HUES48 (cell line): ENCODE measurements at regions not wholly inside any gene's neighbourhood (a gene's known extent, or its start where the extent isn't known, plus 50 kb on each side); places are given as distances from the start of the nearest gene placed in this dataset.

ENCODE experiments used
- H3K27ac ChIP-seq: one replicate; pipeline ENCODE4 v1.7.0; 2013; ENCODE audit warnings: low read depth, low read length, inconsistent platforms
- H3K27me3 ChIP-seq: 2 replicates; pipeline ENCODE4 v1.6.1; 2013; ENCODE audit warnings: mild to moderate bottlenecking, low read length; ENCODE audit not compliant: control insufficient read depth, insufficient read depth
- H3K36me3 ChIP-seq: 2 replicates; pipeline ENCODE4 v1.6.1; 2013; ENCODE audit warnings: low read length; ENCODE audit not compliant: control insufficient read depth, insufficient read depth
- H3K4me1 ChIP-seq: 2 replicates; pipeline ENCODE4 v1.6.1; 2013; ENCODE audit warnings: mild to moderate bottlenecking, low read length; ENCODE audit not compliant: control insufficient read depth, insufficient read depth
- H3K4me3 ChIP-seq: 2 replicates; pipeline ENCODE4 v1.5.1; 2013; ENCODE audit warnings: mild to moderate bottlenecking, low read depth, low read length
- H3K9ac ChIP-seq: 2 replicates; pipeline ENCODE4 v1.6.1; 2013; ENCODE audit warnings: mild to moderate bottlenecking, low read depth, low read length, moderate library complexity
- H3K9me3 ChIP-seq: 2 replicates; pipeline ENCODE4 v1.6.1; 2013; ENCODE audit warnings: low read length; ENCODE audit not compliant: control insufficient read depth, insufficient read depth

DNA sequence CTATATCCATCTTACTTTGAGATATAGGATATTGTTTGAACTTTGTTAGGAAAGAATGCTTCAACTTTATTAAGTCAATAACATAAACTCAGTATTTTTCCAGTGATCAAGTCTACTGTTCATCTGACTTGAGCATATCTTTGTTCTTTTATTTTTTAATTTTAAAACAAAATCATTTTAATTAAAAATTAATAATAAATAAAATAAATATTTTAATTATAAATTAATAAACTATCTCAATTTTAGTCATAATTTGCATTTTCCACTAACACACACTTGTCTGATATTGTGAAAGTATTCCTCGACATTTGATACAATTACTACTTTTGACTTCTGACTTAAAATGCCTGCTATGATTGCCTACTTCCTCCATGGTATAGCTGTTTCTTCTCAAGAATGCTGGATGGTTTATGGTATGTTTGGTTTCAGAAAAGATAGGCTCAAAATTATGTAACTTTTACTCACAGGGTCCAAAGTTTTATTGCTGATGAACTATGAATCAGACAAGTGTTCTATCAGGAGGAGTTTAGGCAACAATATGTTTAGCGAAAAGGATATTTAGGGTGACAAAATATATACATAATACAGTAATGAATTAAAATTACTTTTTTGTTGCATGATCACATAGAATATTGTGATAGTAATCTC is 1132.3 kb upstream of the PCDH10 start:
- no peaks in the 10 kb centered on the region for H3K4me1 ChIP-seq
- H3K27me3 ChIP-seq: no peaks in the 10 kb centered on the region
- no peak overlapping the region for H3K27ac ChIP-seq
- H3K36me3 ChIP-seq: no peaks in the 10 kb centered on the region
- H3K4me3 ChIP-seq: no peak overlapping the region
- no peaks in the 10 kb centered on the region for H3K9me3 ChIP-seq
- no peak overlapping the region for H3K9ac ChIP-seq

DNA sequence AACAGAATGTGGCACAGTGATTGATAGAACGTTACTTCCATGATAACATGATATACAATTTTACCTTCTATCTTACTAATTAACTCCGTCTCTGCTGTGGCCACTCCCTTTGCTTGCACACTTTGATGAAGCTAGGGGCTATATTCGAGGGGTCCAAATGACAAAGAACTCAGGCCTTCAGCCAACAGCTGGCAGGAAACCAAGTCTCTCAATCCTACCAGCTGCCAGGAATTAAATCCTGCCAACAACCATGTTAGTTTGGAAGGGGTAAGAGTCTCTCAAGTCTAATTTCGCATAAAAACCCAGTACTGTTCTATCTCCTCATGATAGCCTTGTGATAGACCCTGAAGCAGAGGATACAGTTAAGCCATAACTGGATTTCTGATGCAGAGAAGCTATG is 1122.9 kb upstream of the PCDH10 start:
- H3K27ac ChIP-seq: no peak overlapping the region
- no peaks in the 10 kb centered on the region for H3K27me3 ChIP-seq
- H3K36me3 ChIP-seq: no peaks in the 10 kb centered on the region
- no peaks in the 10 kb centered on the region for H3K4me1 ChIP-seq
- H3K4me3 ChIP-seq: no peak overlapping the region
- no peaks in the 10 kb centered on the region for H3K9me3 ChIP-seq
- no peak overlapping the region for H3K9ac ChIP-seq

DNA sequence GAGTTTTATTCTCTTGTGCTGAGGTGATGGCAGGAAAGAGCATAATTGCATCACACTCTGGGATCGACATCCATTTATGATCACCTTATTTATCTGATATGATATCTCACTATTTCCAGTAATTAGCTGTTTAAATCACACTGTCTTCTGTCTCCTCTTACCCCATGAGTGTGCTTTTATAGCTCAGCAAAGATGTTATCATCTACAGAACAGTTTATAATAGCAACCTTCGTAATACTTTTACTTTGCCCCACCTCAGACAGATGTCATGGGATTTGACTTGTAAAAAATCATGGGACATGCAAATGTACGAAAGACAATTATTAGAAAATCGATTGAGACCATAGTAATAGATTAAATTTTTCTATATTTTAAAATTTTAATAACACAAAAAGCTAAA is 1122.3 kb upstream of the PCDH10 start:
- H3K4me1 ChIP-seq: no peaks in the 10 kb centered on the region

DNA sequence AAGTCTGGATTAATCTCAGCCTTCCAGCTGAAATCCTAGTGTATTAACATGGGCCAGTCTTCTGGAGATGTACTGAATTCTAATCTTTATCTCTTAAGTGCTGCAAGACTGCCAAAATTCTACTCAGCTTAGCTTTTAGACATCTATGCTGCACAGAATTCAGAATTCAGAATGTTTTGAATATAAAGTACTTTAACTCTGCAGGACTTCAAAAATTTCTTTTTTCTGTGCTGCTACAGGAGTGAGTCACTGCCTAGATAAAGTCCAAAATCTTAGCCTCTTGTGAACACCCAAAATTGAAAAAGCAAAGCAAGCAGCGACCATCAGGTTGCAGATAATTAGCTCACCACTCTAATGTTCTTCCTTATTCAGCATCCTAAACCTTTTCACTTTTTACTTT is 1092.6 kb upstream of the PCDH10 start:
- H3K9ac ChIP-seq: no peak overlapping the region
- no peaks in the 10 kb centered on the region for H3K27me3 ChIP-seq
- no peak overlapping the region for H3K4me3 ChIP-seq
- H3K36me3 ChIP-seq: no peaks in the 10 kb centered on the region
- no peaks in the 10 kb centered on the region for H3K4me1 ChIP-seq
- peaks cover 20% of the 10 kb centered on the region for H3K9me3 ChIP-seq
- no peak overlapping the region for H3K27ac ChIP-seq

More for the DNA sequence above, 1122.3 kb upstream of the PCDH10 start:
- H3K9ac ChIP-seq: no peak overlapping the region
- no peaks in the 10 kb centered on the region for H3K9me3 ChIP-seq
- H3K27ac ChIP-seq: no peak overlapping the region
- no peaks in the 10 kb centered on the region for H3K36me3 ChIP-seq
- no peaks in the 10 kb centered on the region for H3K27me3 ChIP-seq
- no peak overlapping the region for H3K4me3 ChIP-seq

DNA sequence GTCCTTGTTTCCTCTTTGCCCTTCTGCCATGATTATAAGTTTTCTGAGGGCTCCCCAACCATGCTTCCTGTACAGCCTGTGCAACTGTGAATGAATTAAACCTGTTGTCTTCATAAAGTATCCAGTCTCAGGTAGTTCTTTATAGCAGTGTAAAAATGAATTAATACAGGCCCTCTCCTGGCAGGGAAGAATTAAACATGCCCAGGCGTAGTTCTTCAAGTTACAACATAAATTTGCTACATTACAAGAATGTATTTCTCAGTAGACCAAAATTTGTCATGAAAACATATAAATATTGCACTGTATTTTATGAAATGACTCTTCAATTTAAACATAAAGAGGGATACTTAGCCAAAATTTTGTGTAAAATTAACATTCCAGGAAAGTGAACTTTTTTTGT is 1089.9 kb upstream of the PCDH10 start:
- no peak overlapping the region for H3K9ac ChIP-seq
- no peaks in the 10 kb centered on the region for H3K4me1 ChIP-seq
- H3K4me3 ChIP-seq: no peak overlapping the region
- no peak overlapping the region for H3K27ac ChIP-seq
- no peaks in the 10 kb centered on the region for H3K27me3 ChIP-seq
- no peaks in the 10 kb centered on the region for H3K36me3 ChIP-seq
- peaks cover 38% of the 10 kb centered on the region for H3K9me3 ChIP-seq

DNA sequence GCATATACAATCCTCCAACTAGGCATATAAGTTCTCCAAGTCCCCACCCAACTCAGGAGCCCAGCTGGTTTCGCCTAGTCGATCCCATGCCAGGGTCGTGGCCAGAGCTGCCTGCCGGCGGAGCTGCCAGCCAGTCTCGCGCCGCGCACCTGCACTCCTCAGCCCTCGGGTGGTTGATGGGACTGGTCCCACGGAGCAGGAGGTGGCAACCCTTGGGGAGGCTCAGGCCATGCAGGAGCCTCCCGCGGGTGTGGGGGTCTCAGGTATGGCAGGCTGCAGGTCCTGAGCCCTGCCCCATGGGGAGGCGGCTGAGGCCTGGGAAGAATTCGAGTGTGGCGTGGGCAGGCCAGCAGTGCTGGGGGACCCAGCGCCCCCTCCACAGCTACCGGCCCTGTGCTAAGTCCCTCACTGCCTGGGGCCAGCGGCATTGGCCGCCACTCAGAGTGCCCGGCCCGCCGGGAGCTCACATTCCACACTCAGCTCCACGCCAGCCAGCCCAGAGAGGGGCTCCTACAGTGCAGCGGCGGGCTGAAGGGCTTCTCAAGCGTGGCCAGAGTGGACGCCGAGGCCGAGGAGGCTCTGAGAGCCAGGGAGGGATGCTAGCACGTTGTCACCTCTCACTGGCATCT is 1086.4 kb upstream of the PCDH10 start:
- Histone ChIP-seq H3K4me3 (no peak overlapping the region), H3K9me3 (peaks cover 38% of the 10 kb centered on the region), H3K27me3 (no peaks in the 10 kb centered on the region), H3K36me3 (no peaks in the 10 kb centered on the region), H3K4me1 (no peaks in the 10 kb centered on the region), H3K27ac (no peak overlapping the region), H3K9ac (no peak overlapping the region)

DNA sequence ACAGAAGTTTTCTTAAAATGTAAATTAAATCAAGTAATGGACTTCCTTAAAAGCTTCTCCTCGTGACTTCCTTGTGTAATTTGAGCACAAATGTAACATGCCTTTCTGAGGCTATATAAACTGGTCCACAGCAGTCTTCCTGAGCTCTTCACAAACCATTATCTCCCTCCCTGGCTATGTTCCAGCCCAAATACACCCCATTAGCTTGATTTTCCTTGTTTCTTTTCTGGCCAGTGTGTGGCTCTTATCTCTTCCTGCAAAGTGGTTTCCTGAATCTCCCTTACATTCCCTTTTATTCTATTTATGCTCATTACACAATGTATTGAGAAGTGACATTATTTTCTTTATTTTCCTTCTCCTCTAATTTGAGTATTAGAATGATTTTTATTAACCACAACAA is 1085.3 kb upstream of the PCDH10 start:
- no peaks in the 10 kb centered on the region for H3K4me1 ChIP-seq
- peaks cover 27% of the 10 kb centered on the region for H3K9me3 ChIP-seq
- H3K36me3 ChIP-seq: no peaks in the 10 kb centered on the region
- H3K27me3 ChIP-seq: no peaks in the 10 kb centered on the region
- no peak overlapping the region for H3K9ac ChIP-seq
- H3K4me3 ChIP-seq: no peak overlapping the region
- no peak overlapping the region for H3K27ac ChIP-seq

DNA sequence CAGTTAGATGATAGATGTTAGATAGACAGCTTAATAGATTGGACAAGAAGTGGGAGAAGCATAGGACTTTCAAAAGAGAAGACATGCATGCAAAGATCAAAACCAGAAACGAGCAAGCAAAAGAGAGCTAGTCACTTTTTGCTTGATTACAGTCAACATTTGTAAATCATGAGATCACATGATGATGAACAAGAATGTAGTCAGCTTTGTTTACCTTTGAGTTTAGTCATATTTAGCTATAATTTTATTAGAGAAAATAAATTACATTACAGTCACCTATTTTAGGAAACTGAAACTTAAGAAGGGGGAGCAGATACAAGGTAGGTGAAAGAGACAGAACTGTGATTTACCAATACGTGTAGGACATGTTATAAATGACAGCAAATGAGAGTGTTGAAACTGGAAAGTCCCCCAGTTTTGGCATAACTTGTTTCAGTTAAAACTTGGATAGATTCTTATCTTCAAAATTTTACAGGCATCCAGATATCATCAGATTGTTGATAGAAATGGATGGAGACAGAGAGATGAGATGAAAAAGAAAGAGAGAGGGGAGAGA is 1083.1 kb upstream of the PCDH10 start:
- Histone ChIP-seq H3K4me1 (no peaks in the 10 kb centered on the region), H3K27me3 (no peaks in the 10 kb centered on the region), H3K9me3 (peaks cover 19% of the 10 kb centered on the region), H3K27ac (no peak overlapping the region), H3K36me3 (no peaks in the 10 kb centered on the region), H3K9ac (no peak overlapping the region), H3K4me3 (no peak overlapping the region)

DNA sequence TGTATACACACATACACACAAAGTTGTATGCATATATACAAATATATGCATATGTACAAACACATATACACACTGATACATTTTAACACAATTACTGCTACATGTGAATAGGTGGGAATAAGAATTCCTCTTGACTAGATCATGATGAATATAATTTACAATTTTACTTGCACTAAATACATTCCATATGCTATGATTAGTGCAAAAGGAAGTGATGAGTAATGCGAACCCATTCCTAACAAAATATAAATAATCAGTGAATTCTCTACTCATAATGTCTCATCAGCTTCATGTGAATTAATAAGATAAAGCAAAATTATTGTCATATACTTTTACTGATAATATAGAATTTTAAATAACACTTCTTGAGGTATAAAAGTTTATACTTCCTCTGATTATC is 1077.3 kb upstream of the PCDH10 start:
- Histone ChIP-seq H3K9me3 (no peaks in the 10 kb centered on the region), H3K36me3 (no peaks in the 10 kb centered on the region), H3K4me3 (no peak overlapping the region), H3K27ac (no peak overlapping the region), H3K9ac (no peak overlapping the region), H3K27me3 (no peaks in the 10 kb centered on the region), H3K4me1 (no peaks in the 10 kb centered on the region)

DNA sequence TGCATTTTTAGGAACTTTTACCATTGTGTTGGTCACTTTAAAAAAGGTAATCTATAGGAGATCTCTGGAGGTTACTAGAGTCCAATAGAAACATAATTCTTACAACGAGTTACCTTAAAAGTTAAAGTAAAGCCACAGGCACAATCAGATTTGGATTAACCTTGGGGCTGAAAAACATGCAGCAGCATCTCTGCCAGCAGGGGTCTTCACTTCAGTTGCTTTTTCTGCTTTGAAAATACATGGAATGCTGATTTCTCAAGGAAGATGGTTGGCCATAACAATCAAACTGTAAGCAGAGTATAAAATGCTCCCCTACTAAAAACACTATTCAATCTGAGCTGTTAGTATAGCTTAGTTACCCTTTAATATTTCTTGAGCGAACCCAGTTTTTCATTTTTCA is 1072.3 kb upstream of the PCDH10 start:
- no peak overlapping the region for H3K9ac ChIP-seq
- H3K4me1 ChIP-seq: no peaks in the 10 kb centered on the region
- H3K27me3 ChIP-seq: no peaks in the 10 kb centered on the region
- H3K9me3 ChIP-seq: no peaks in the 10 kb centered on the region
- no peaks in the 10 kb centered on the region for H3K36me3 ChIP-seq
- H3K4me3 ChIP-seq: no peak overlapping the region
- no peak overlapping the region for H3K27ac ChIP-seq

DNA sequence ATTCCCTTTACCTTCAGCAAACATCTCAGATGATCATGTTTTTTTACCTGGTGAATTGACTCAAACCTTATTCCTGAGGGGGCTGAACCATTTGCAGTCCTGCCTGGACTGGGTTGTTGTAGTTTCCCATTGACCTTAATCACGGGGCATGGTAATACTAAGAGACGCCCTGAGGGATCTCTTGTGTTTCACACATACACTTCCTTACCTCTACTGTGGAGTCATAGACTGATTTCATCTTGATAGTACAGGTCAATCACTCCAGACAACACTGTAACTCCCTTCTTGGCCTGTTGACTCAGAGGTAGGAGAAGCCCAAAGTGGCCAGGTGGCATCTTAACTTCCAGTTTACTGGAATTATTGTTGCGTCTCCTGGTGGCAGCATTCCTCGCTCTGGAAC is 1064.0 kb upstream of the PCDH10 start:
- Histone ChIP-seq H3K27me3 (no peaks in the 10 kb centered on the region), H3K9me3 (no peaks in the 10 kb centered on the region; the same call in 1 of the 2 replicates), H3K4me3 (no peak overlapping the region), H3K36me3 (no peaks in the 10 kb centered on the region), H3K4me1 (no peaks in the 10 kb centered on the region), H3K9ac (no peak overlapping the region), H3K27ac (no peak overlapping the region)
